ENCODE measurements at regions not wholly inside any gene's neighbourhood (a gene's known extent, or its start where the extent isn't known, plus 50 kb on each side); places are given as distances from the start of the nearest gene placed in this dataset.

GRCh38 chr7:145692237-145692950 is 424.2 kb upstream of the CNTNAP2 start:
- H3K36me3 ChIP-seq (ENCODE audit: control insufficient read depth, insufficient read depth, low read length) = no peaks in the 10 kb centered on the region
- no peak overlapping the region for H3K27ac ChIP-seq (ENCODE audit: low read length)
- no peak for DNase-seq
- 38% methylated on average over 3 of the region's 3 CpGs for WGBS (ENCODE audit: insufficient coverage)
- no peaks in the 10 kb centered on the region for H3K4me1 ChIP-seq (ENCODE audit: control insufficient read depth, insufficient read depth, low read length)
- no peak overlapping the region for H3K4me3 ChIP-seq (ENCODE audit: low read length)
- no peaks in the 10 kb centered on the region for H3K27me3 ChIP-seq (ENCODE audit: control insufficient read depth, insufficient read depth, low read length)
- no peaks in the 10 kb centered on the region for H3K9me3 ChIP-seq (replicated peaks; ENCODE audit: control insufficient read depth, low read depth, low read length)

- WGBS (ENCODE audit: insufficient coverage) = no CpG with 5 or more reads among the region's 5 CpGs
- H3K27ac ChIP-seq (ENCODE audit: low read length) = no peak overlapping the region
Observed at GRCh38 chr7:145691377-145691914, 425.2 kb upstream of the CNTNAP2 start.

GRCh38 chr7:145681646-145682045 is 435.0 kb upstream of the CNTNAP2 start:
- no peak for DNase-seq
- no CpG with 5 or more reads among the region's 3 CpGs for WGBS (ENCODE audit: insufficient coverage)
- Histone ChIP-seq H3K4me3 (ENCODE audit: low read length) (no peak overlapping the region), H3K4me1 (ENCODE audit: control insufficient read depth, insufficient read depth, low read length) (no peaks in the 10 kb centered on the region), H3K36me3 (ENCODE audit: control insufficient read depth, insufficient read depth, low read length) (no peaks in the 10 kb centered on the region), H3K27me3 (ENCODE audit: control insufficient read depth, insufficient read depth, low read length) (no peaks in the 10 kb centered on the region), H3K9me3 (replicated peaks; ENCODE audit: control insufficient read depth, low read depth, low read length) (no peaks in the 10 kb centered on the region), H3K27ac (ENCODE audit: low read length) (no peak overlapping the region)

More at GRCh38 chr7:145691377-145691914, 425.2 kb upstream of the CNTNAP2 start:
- Histone ChIP-seq H3K4me1 (ENCODE audit: control insufficient read depth, insufficient read depth, low read length) (no peaks in the 10 kb centered on the region), H3K27me3 (ENCODE audit: control insufficient read depth, insufficient read depth, low read length) (no peaks in the 10 kb centered on the region), H3K36me3 (ENCODE audit: control insufficient read depth, insufficient read depth, low read length) (no peaks in the 10 kb centered on the region), H3K9me3 (replicated peaks; ENCODE audit: control insufficient read depth, low read depth, low read length) (no peaks in the 10 kb centered on the region), H3K4me3 (ENCODE audit: low read length) (no peak overlapping the region)
- no peak for DNase-seq

- no peak for DNase-seq
- no peaks in the 10 kb centered on the region for H3K4me1 ChIP-seq (ENCODE audit: control insufficient read depth, insufficient read depth, low read length)
- H3K4me3 ChIP-seq (ENCODE audit: low read length) = no peak overlapping the region
- no peak overlapping the region for H3K27ac ChIP-seq (ENCODE audit: low read length)
- no peaks in the 10 kb centered on the region for H3K9me3 ChIP-seq (replicated peaks; ENCODE audit: control insufficient read depth, low read depth, low read length)
- H3K27me3 ChIP-seq (ENCODE audit: control insufficient read depth, insufficient read depth, low read length) = no peaks in the 10 kb centered on the region
- no peaks in the 10 kb centered on the region for H3K36me3 ChIP-seq (ENCODE audit: control insufficient read depth, insufficient read depth, low read length)
Observed at GRCh38 chr7:145681159-145681558, 435.4 kb upstream of the CNTNAP2 start.

- Histone ChIP-seq H3K36me3 (ENCODE audit: control insufficient read depth, insufficient read depth, low read length) (no peaks in the 10 kb centered on the region), H3K4me3 (ENCODE audit: low read length) (no peak overlapping the region), H3K9me3 (replicated peaks; ENCODE audit: control insufficient read depth, low read depth, low read length) (no peaks in the 10 kb centered on the region), H3K27ac (ENCODE audit: low read length) (no peak overlapping the region), H3K4me1 (ENCODE audit: control insufficient read depth, insufficient read depth, low read length) (no peaks in the 10 kb centered on the region), H3K27me3 (ENCODE audit: control insufficient read depth, insufficient read depth, low read length) (no peaks in the 10 kb centered on the region)
- DNase-seq = no peak
- 100% methylated on average over 2 of the region's 3 CpGs for WGBS (ENCODE audit: insufficient coverage)
Observed at GRCh38 chr7:145665499-145666258, 450.9 kb upstream of the CNTNAP2 start.

GRCh38 chr7:145655666-145656065 is 460.9 kb upstream of the CNTNAP2 start:
- Histone ChIP-seq H3K27ac (ENCODE audit: low read length) (no peak overlapping the region), H3K27me3 (ENCODE audit: control insufficient read depth, insufficient read depth, low read length) (no peaks in the 10 kb centered on the region), H3K4me3 (ENCODE audit: low read length) (no peak overlapping the region), H3K9me3 (replicated peaks; ENCODE audit: control insufficient read depth, low read depth, low read length) (no peaks in the 10 kb centered on the region), H3K4me1 (ENCODE audit: control insufficient read depth, insufficient read depth, low read length) (no peaks in the 10 kb centered on the region), H3K36me3 (ENCODE audit: control insufficient read depth, insufficient read depth, low read length) (no peaks in the 10 kb centered on the region)
- no CpG with 5 or more reads among the region's 1 CpG for WGBS (ENCODE audit: insufficient coverage)
- DNase-seq = no peak

- H3K9me3 ChIP-seq (replicated peaks; ENCODE audit: control insufficient read depth, low read depth, low read length) = peaks cover 10% of the 10 kb centered on the region
- no peak for DNase-seq
- 98% methylated on average over 4 of the region's 6 CpGs for WGBS (ENCODE audit: insufficient coverage)
- no peak overlapping the region for H3K4me3 ChIP-seq (ENCODE audit: low read length)
- H3K27ac ChIP-seq (ENCODE audit: low read length) = no peak overlapping the region
- no peaks in the 10 kb centered on the region for H3K27me3 ChIP-seq (ENCODE audit: control insufficient read depth, insufficient read depth, low read length)
- no peaks in the 10 kb centered on the region for H3K4me1 ChIP-seq (ENCODE audit: control insufficient read depth, insufficient read depth, low read length)
- H3K36me3 ChIP-seq (ENCODE audit: control insufficient read depth, insufficient read depth, low read length) = no peaks in the 10 kb centered on the region
Observed at GRCh38 chr7:145645135-145645515, 471.5 kb upstream of the CNTNAP2 start.

GRCh38 chr7:145644426-145645134 is 472.0 kb upstream of the CNTNAP2 start:
- Histone ChIP-seq H3K36me3 (ENCODE audit: control insufficient read depth, insufficient read depth, low read length) (no peaks in the 10 kb centered on the region), H3K27me3 (ENCODE audit: control insufficient read depth, insufficient read depth, low read length) (no peaks in the 10 kb centered on the region), H3K4me3 (ENCODE audit: low read length) (no peak overlapping the region), H3K9me3 (replicated peaks; ENCODE audit: control insufficient read depth, low read depth, low read length) (peaks cover 10% of the 10 kb centered on the region), H3K4me1 (ENCODE audit: control insufficient read depth, insufficient read depth, low read length) (no peaks in the 10 kb centered on the region), H3K27ac (ENCODE audit: low read length) (no peak overlapping the region)
- 88% methylated on average over 7 of the region's 9 CpGs for WGBS (ENCODE audit: insufficient coverage)
- DNase-seq = no peak

GRCh38 chr7:145643981-145644380 is 472.6 kb upstream of the CNTNAP2 start:
- 100% methylated on average over 2 of the region's 3 CpGs for WGBS (ENCODE audit: insufficient coverage)
- peaks cover 10% of the 10 kb centered on the region for H3K9me3 ChIP-seq (replicated peaks; ENCODE audit: control insufficient read depth, low read depth, low read length)
- no peaks in the 10 kb centered on the region for H3K36me3 ChIP-seq (ENCODE audit: control insufficient read depth, insufficient read depth, low read length)
- H3K27me3 ChIP-seq (ENCODE audit: control insufficient read depth, insufficient read depth, low read length) = no peaks in the 10 kb centered on the region
- no peak for DNase-seq
- H3K27ac ChIP-seq (ENCODE audit: low read length) = no peak overlapping the region
- H3K4me1 ChIP-seq (ENCODE audit: control insufficient read depth, insufficient read depth, low read length) = no peaks in the 10 kb centered on the region
- H3K4me3 ChIP-seq (ENCODE audit: low read length) = no peak overlapping the region

GRCh38 chr7:145633513-145633912 is 483.1 kb upstream of the CNTNAP2 start:
- no CpG with 5 or more reads among the region's 2 CpGs for WGBS (ENCODE audit: insufficient coverage)

More at GRCh38 chr7:145633513-145633912, 483.1 kb upstream of the CNTNAP2 start:
- DNase-seq = no peak
- Histone ChIP-seq H3K27me3 (ENCODE audit: control insufficient read depth, insufficient read depth, low read length) (no peaks in the 10 kb centered on the region), H3K9me3 (replicated peaks; ENCODE audit: control insufficient read depth, low read depth, low read length) (no peaks in the 10 kb centered on the region), H3K4me3 (ENCODE audit: low read length) (no peak overlapping the region), H3K4me1 (ENCODE audit: control insufficient read depth, insufficient read depth, low read length) (no peaks in the 10 kb centered on the region), H3K27ac (ENCODE audit: low read length) (no peak overlapping the region), H3K36me3 (ENCODE audit: control insufficient read depth, insufficient read depth, low read length) (no peaks in the 10 kb centered on the region)

Measured in muscle of leg (tissue), 3 donors.